RWPE2 (cell line): ENCODE measurements at regions not wholly inside any gene's neighbourhood (a gene's known extent, or its start where the extent isn't known, plus 50 kb on each side); places are given as distances from the start of the nearest gene placed in this dataset.

Experiments
- ATAC-seq: fragments of 200-7000 bp; cut with Tn5 transposase; 3 replicates; pipeline ENCODE4 v1.9.1; 2021; ENCODE audit warnings: low read depth
- DNase-seq: peaks from one replicate; pipeline ENCODE4 v3.0.0-alpha.2; 2020; ENCODE audit warnings: low spot score
- H3K27ac ChIP-seq: fragments of 450-650 bp; 2 replicates; pipeline ENCODE4 v1.5.1; 2017; ENCODE audit warnings: mild to moderate bottlenecking; ENCODE audit not compliant: poor library complexity, severe bottlenecking
- H3K27me3 ChIP-seq: fragments of 250-450 bp; sonication (Bioruptor Pico); 2 replicates; pipeline ENCODE4 v1.5.1; 2021; ENCODE audit warnings: mild to moderate bottlenecking, moderate library complexity; ENCODE audit not compliant: insufficient read depth, poor library complexity, severe bottlenecking
- H3K36me3 ChIP-seq: fragments of 250-450 bp; sonication (Bioruptor Pico); 2 replicates; pipeline ENCODE4 v1.5.1; 2020; ENCODE audit warnings: low read depth, mild to moderate bottlenecking, moderate library complexity
- H3K4me1 ChIP-seq: fragments of 250-450 bp; sonication (Bioruptor Pico); 2 replicates; pipeline ENCODE4 v1.5.1; 2021; ENCODE audit warnings: mild to moderate bottlenecking, moderate library complexity; ENCODE audit not compliant: insufficient read depth, poor library complexity, severe bottlenecking
- H3K4me3 ChIP-seq: fragments of 250-450 bp; sonication (Bioruptor Pico); 2 replicates; pipeline ENCODE4 v1.5.1; 2021; ENCODE audit warnings: mild to moderate bottlenecking, moderate library complexity; ENCODE audit not compliant: severe bottlenecking
- H3K9me3 ChIP-seq: fragments of 250-450 bp; sonication (Bioruptor Pico); 2 replicates; pipeline ENCODE4 v1.5.1; 2021; ENCODE audit warnings: mild to moderate bottlenecking, moderate library complexity; ENCODE audit not compliant: severe bottlenecking
- CTCF ChIP-seq: fragments of 450-650 bp; IDR thresholded peaks from one replicate; pipeline ENCODE4 v1.5.1; 2017; ENCODE audit warnings: mild to moderate bottlenecking, moderate library complexity; ENCODE audit not compliant: poor library complexity, severe bottlenecking

- no peak for DNase-seq
- Histone ChIP-seq H3K4me1 (no peaks in the 10 kb centered on the region), H3K9me3 (no peaks in the 10 kb centered on the region), H3K4me3 (no peak overlapping the region), H3K27me3 (peaks cover 38% of the 10 kb centered on the region), H3K36me3 (no peaks in the 10 kb centered on the region), H3K27ac (no peak overlapping the region)
- no peak for ATAC-seq
- TF ChIP-seq CTCF: no peak
Observed at GRCh38 chr4:1558205-1558604, 125.9 kb downstream of the FAM53A start.

DNA sequence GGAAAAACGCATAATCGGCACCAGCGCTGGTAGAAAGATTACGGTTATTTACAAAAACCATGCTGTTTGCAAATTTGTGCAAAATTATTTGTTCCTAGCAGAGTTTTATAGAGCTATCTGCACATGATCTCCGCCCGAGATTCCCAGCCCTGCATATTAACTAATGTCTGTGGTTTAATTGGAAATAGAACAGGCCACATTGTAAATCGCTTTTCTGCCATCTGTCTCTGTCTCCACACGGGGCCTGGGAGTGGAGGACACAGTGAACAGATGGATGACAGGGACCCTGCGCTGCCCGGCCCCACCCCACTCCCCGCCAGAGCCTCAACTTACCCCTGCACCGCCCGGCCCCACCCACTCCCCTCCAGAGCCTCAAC lies 126.9 kb downstream of the FAM53A start:
- Histone ChIP-seq H3K36me3 (no peaks in the 10 kb centered on the region), H3K9me3 (no peaks in the 10 kb centered on the region), H3K27ac (no peak overlapping the region), H3K4me3 (no peak overlapping the region), H3K27me3 (peaks cover 42% of the 10 kb centered on the region), H3K4me1 (no peaks in the 10 kb centered on the region)
- DNase-seq (no peak), ATAC-seq (no peak)
- no peak for TF ChIP-seq CTCF

DNA sequence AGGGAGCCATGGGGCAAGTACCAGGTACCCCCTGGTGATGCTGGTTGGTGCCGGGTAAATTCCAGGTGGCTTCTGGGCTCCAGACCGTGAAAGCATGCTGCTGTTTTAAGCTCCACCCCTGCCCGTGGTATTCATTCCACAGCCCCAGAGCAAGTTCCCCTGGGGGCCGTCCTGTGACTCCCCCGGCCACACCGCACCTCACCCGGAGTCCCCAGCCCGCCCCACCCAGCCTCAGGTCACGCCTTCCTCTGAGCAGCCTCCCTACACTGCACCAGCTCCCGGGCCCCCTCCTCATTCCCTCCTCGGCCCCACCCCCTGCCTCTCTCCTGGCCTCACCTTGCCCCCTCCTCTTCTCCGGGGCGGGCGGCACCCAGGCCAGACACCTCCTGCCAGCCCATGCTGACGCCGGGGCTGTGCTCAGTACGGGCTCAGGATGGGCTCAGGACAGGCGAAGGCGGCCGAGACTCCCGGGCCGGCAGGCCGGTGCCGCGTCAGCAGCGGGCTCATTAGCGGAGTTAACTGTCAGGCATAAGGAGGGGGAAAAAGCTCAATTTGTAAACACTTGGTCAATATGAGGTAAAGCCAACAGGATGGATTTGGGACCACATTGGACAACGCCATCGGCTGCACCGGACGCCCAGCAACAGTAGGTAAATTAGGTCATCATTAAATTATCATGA lies 127.4 kb downstream of the FAM53A start:
- H3K36me3 ChIP-seq: no peaks in the 10 kb centered on the region
- no peaks in the 10 kb centered on the region for H3K4me1 ChIP-seq
- no peaks in the 10 kb centered on the region for H3K9me3 ChIP-seq
- H3K27me3 ChIP-seq: peaks cover 40% of the 10 kb centered on the region
- no peak overlapping the region for H3K4me3 ChIP-seq
- no peak for DNase-seq
- H3K27ac ChIP-seq: no peak overlapping the region
- TF ChIP-seq CTCF: no peak
- ATAC-seq: no peak

GRCh38 chr4:1554876-1555265 lies 129.2 kb downstream of the FAM53A start:
- ATAC-seq (no peak), DNase-seq (no peak)
- peaks cover 40% of the 10 kb centered on the region for H3K27me3 ChIP-seq
- H3K9me3 ChIP-seq: no peaks in the 10 kb centered on the region
- H3K27ac ChIP-seq: no peak overlapping the region
- H3K4me1 ChIP-seq: no peaks in the 10 kb centered on the region
- no peak overlapping the region for H3K4me3 ChIP-seq
- TF ChIP-seq CTCF: no peak
- H3K36me3 ChIP-seq: no peaks in the 10 kb centered on the region

DNA sequence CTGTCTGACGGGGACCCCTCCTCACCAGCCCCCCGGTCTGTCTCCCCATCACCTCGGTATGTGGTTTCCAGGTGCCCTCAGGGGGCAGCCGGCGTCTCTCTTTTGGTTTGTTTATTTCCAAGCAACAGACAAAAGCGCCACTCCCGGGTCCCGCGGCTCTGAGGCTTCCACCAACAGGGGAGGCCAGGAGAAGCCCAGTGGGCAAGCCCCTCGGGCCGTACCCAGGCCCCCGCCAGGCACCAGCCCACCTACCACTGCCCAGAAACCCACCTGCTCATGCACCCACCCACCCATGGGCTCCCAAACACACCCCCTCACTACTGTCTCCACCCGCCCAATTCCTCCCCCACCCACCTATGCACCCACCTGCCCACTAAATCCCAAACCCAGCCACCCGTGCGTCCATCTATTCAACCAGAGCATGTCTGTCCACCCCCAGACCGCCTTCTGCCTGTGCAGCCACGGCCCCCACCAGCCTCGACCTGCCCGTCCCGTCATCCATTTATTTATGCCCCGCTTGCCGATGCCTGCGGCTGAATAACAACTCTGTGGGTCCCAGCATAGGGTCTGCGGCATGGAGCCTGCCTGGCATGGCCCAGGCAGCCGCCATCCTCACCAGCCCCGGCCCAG lies 129.8 kb downstream of the FAM53A start:
- ATAC-seq: no peak
- TF ChIP-seq CTCF: no peak
- Histone ChIP-seq H3K27me3 (peaks cover 40% of the 10 kb centered on the region), H3K4me3 (no peak overlapping the region), H3K4me1 (no peaks in the 10 kb centered on the region), H3K27ac (no peak overlapping the region), H3K9me3 (no peaks in the 10 kb centered on the region), H3K36me3 (no peaks in the 10 kb centered on the region)
- DNase-seq: no peak
